Osteoblast (primary cell): ENCODE measurements at regions not wholly inside any gene's neighbourhood (a gene's known extent, or its start where the extent isn't known, plus 50 kb on each side); places are given as distances from the start of the nearest gene placed in this dataset.

ENCODE experiments used
- DNase-seq: peaks from one replicate; pipeline ENCODE4 v3.0.0; 2011; ENCODE audit warnings: low spot score, mixed read lengths; ENCODE audit not compliant: insufficient read length; ENCODE audit errors: missing footprints
- H2AFZ ChIP-seq: 2 replicates; pipeline ENCODE4 v1.6.0; 2011; ENCODE audit warnings: mild to moderate bottlenecking, low read length
- H3K27ac ChIP-seq: 2 replicates; pipeline ENCODE4 v1.5.1; 2011; ENCODE audit warnings: mild to moderate bottlenecking, low read depth, low read length, moderate library complexity
- H3K27me3 ChIP-seq: 2 replicates; pipeline ENCODE4 v1.6.0; 2012; ENCODE audit warnings: mild to moderate bottlenecking, control low read depth, inconsistent platforms, low read length, moderate library complexity; ENCODE audit not compliant: insufficient read depth
- H3K36me3 ChIP-seq: 2 replicates; pipeline ENCODE4 v1.5.1; 2011; ENCODE audit warnings: mild to moderate bottlenecking, low read length, control low read depth, moderate library complexity; ENCODE audit not compliant: insufficient read depth
- H3K4me1 ChIP-seq: 2 replicates; pipeline ENCODE4 v1.5.1; 2011; ENCODE audit warnings: mild to moderate bottlenecking, low read length, control low read depth, moderate library complexity; ENCODE audit not compliant: insufficient read depth
- H3K4me2 ChIP-seq: 2 replicates; pipeline ENCODE4 v1.6.0; 2011; ENCODE audit warnings: mild to moderate bottlenecking, low read length; ENCODE audit not compliant: insufficient read depth
- H3K4me3 ChIP-seq: fragments of 200-600 bp; sonication (generic); 3 replicates; pipeline ENCODE4 v1.5.1; 2012; ENCODE audit warnings: mild to moderate bottlenecking, low read length, inconsistent platforms; ENCODE audit not compliant: insufficient read depth
- H3K79me2 ChIP-seq: 2 replicates; pipeline ENCODE4 v1.6.0; 2012; ENCODE audit warnings: mild to moderate bottlenecking, low read length, control low read depth, inconsistent platforms; ENCODE audit not compliant: insufficient read depth
- H3K9me3 ChIP-seq: 2 replicates; pipeline ENCODE4 v1.5.1; 2011; ENCODE audit warnings: low read depth, low read length, control low read depth
- H4K20me1 ChIP-seq: 2 replicates; pipeline ENCODE4 v1.6.0; 2012; ENCODE audit warnings: mild to moderate bottlenecking, low read length, control low read depth; ENCODE audit not compliant: insufficient read depth
- CTCF ChIP-seq: IDR thresholded peaks from 2 replicates; pipeline ENCODE4 v1.5.1; 2011; ENCODE audit warnings: mild to moderate bottlenecking, low read depth, low read length, moderate library complexity; ENCODE audit errors: extremely low read depth

GRCh38 chr2:21658907-21659477 lies 535.2 kb downstream of the TDRD15 start:
- H3K4me1 ChIP-seq: no peaks in the 10 kb centered on the region
- no peak for DNase-seq
- H3K27me3 ChIP-seq: no peaks in the 10 kb centered on the region
- H3K27ac ChIP-seq: no peak overlapping the region
- H3K36me3 ChIP-seq: no peaks in the 10 kb centered on the region
- TF ChIP-seq CTCF: no peak
- no peak overlapping the region for H3K4me2 ChIP-seq
- no peaks in the 10 kb centered on the region for H3K79me2 ChIP-seq
- H2AFZ ChIP-seq: no peak overlapping the region
- H4K20me1 ChIP-seq: no peaks in the 10 kb centered on the region
- peaks cover 8% of the 10 kb centered on the region for H3K9me3 ChIP-seq
- no peak overlapping the region for H3K4me3 ChIP-seq

DNA sequence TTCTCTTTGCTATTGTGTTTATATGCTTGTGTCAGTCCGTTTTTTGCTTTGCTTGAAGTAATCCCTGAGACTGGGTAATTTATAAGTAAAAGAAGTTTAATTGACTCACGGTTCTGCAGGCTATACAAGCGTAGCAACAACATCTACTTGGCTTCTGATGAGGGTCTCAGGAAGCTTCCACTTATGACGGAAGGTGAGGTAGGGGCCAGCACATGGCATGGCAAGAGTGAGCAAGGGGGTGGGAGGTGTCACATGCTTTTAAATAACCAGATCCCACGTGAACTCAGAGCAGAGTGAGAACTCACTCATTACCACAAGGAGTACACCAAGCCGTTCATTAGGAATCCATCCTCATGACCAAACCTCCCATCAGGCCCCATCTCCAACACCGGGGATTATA lies 540.3 kb downstream of the TDRD15 start:
- H3K79me2 ChIP-seq: no peaks in the 10 kb centered on the region
- no peaks in the 10 kb centered on the region for H4K20me1 ChIP-seq
- H3K4me2 ChIP-seq: no peak overlapping the region
- no peaks in the 10 kb centered on the region for H3K36me3 ChIP-seq
- H3K4me3 ChIP-seq: no peak overlapping the region
- no peaks in the 10 kb centered on the region for H3K4me1 ChIP-seq
- H3K9me3 ChIP-seq: peaks cover 2% of the 10 kb centered on the region
- no peak overlapping the region for H3K27ac ChIP-seq
- no peak for TF ChIP-seq CTCF
- H3K27me3 ChIP-seq: no peaks in the 10 kb centered on the region
- no peak for DNase-seq
- H2AFZ ChIP-seq: no peak overlapping the region

DNA sequence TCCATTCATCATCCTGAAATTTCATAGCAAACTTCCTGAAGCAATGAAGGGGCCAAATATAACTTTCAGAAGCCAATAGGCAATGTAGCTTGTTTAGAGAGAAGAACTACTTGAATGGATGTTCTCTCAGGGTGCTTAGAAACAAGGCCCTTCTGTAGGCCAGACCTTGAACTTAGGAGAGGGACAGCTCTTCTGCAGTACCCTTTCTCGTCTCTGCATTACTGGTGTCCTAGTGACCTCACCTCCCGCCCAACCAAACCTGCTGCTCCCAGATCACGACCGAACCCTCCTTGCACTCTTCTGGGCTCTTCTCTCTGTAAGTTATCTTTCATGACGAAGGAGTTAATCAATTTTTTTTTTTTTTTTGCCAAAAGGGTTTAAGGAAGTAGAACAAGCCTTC lies 543.9 kb downstream of the TDRD15 start:
- Histone ChIP-seq H3K4me3 (no peak overlapping the region), H3K79me2 (no peaks in the 10 kb centered on the region), H3K9me3 (no peaks in the 10 kb centered on the region), H3K4me2 (no peak overlapping the region), H4K20me1 (no peaks in the 10 kb centered on the region), H3K27ac (no peak overlapping the region), H3K36me3 (no peaks in the 10 kb centered on the region), H3K4me1 (no peaks in the 10 kb centered on the region), H2AFZ (no peak overlapping the region), H3K27me3 (no peaks in the 10 kb centered on the region)
- DNase-seq: no peak
- no peak for TF ChIP-seq CTCF

GRCh38 chr2:21668078-21668710 lies 544.4 kb downstream of the TDRD15 start:
- H3K79me2 ChIP-seq: no peaks in the 10 kb centered on the region
- H3K4me3 ChIP-seq: no peak overlapping the region
- DNase-seq: no peak
- no peak overlapping the region for H3K4me2 ChIP-seq
- no peaks in the 10 kb centered on the region for H3K27me3 ChIP-seq
- no peak overlapping the region for H3K27ac ChIP-seq
- no peaks in the 10 kb centered on the region for H4K20me1 ChIP-seq
- no peaks in the 10 kb centered on the region for H3K36me3 ChIP-seq
- no peaks in the 10 kb centered on the region for H3K9me3 ChIP-seq
- TF ChIP-seq CTCF: no peak
- no peak overlapping the region for H2AFZ ChIP-seq
- no peaks in the 10 kb centered on the region for H3K4me1 ChIP-seq
